ENCODE measurements at regions not wholly inside any gene's neighbourhood (a gene's known extent, or its start where the extent isn't known, plus 50 kb on each side); places are given as distances from the start of the nearest gene placed in this dataset.

DNA sequence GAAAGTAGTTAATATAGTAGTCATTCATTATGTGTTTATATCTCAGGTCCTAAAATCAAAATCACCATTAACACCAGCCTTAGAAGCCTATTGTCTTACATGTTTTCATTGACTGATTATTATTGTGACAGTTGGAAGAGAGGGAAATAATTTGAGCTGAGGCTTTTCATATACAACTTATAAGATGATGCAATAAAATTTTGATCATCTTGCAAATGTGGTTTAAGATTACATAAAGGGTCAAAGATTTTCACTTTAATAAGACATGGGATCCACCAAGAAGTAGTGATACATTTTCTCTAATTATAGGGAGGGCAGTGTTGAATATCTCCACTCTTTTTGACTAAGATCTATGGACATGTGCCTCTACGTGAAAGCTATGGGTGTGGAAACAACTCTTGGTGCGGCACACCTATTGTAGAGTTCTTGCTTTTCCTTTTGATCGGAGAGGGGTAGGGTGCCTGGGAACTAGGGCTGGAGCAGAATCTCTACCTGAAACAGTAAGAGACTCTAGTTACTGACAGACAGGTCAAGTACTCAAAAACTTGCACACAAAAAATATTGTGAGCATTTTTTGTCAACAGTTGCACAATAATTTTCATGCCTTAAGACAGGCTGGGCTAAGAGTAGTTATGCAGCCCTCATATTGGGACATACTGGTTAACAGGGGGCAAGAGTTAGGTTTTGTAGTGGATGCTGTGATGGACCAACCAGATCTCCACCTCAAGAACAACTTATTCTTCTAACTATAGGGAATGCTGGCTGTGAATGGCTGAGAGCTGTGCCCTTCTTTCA is 139.3 kb upstream of the FST start:
- no peak for TF ChIP-seq EZH2phosphoT487 (IDR thresholded peaks at IDR 0.05; ENCODE audit: low read depth)
- TF ChIP-seq, protein P1, sequence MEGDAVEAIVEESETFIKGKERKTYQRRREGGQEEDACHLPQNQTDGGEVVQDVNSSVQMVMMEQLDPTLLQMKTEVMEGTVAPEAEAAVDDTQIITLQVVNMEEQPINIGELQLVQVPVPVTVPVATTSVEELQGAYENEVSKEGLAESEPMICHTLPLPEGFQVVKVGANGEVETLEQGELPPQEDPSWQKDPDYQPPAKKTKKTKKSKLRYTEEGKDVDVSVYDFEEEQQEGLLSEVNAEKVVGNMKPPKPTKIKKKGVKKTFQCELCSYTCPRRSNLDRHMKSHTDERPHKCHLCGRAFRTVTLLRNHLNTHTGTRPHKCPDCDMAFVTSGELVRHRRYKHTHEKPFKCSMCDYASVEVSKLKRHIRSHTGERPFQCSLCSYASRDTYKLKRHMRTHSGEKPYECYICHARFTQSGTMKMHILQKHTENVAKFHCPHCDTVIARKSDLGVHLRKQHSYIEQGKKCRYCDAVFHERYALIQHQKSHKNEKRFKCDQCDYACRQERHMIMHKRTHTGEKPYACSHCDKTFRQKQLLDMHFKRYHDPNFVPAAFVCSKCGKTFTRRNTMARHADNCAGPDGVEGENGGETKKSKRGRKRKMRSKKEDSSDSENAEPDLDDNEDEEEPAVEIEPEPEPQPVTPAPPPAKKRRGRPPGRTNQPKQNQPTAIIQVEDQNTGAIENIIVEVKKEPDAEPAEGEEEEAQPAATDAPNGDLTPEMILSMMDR (IDR thresholded peaks at IDR 0.05; ENCODE audit: low read depth, low read length): no peak
- H3K9me3 ChIP-seq (ENCODE audit: insufficient read depth, low read length): no peaks in the 10 kb centered on the region
- no peak overlapping the region for H3K4me3 ChIP-seq (ENCODE audit: low read length)
- H3K4me1 ChIP-seq (ENCODE audit: low read length): no peaks in the 10 kb centered on the region
- no peak overlapping the region for H2AFZ ChIP-seq (ENCODE audit: low read depth, low read length)
- no peaks in the 10 kb centered on the region for H3K36me3 ChIP-seq (replicated peaks; ENCODE audit: low read depth, low read length)
- no peaks in the 10 kb centered on the region for H4K20me1 ChIP-seq (ENCODE audit: insufficient read depth, low read length)
- H3K27ac ChIP-seq (ENCODE audit: low read length): no peak overlapping the region
- H3K27me3 ChIP-seq (ENCODE audit: low read depth, low read length): no peaks in the 10 kb centered on the region
- no peaks in the 10 kb centered on the region for H3K79me2 ChIP-seq (ENCODE audit: low read length)
- H3K9ac ChIP-seq (ENCODE audit: low read length): no peak overlapping the region
- H3K4me2 ChIP-seq (ENCODE audit: low read length): no peak overlapping the region

DNA sequence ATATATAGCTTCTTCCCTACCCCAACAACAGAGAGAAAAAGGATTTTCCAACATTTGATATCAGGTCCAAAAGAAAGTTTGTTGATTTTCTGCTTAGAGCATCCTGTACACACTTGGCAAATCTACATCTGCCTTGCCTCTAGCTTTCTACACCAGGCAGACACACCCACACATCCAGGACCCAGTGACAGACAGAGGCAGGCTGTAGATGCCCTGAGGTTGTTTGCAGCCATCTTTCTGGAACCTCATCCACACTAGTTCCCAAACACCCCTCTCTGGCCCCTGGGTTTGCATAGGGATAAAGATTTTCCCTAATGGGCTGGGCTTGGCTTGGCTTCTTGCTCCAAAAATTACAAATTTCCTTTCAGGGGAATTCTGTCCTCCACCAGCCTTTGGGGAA is 138.2 kb upstream of the FST start:
- H3K9ac ChIP-seq (ENCODE audit: low read length): no peak overlapping the region
- H4K20me1 ChIP-seq (ENCODE audit: insufficient read depth, low read length): no peaks in the 10 kb centered on the region
- H3K4me2 ChIP-seq (ENCODE audit: low read length): no peak overlapping the region
- no peak overlapping the region for H3K27ac ChIP-seq (ENCODE audit: low read length)
- no peaks in the 10 kb centered on the region for H3K9me3 ChIP-seq (ENCODE audit: insufficient read depth, low read length)
- H3K4me1 ChIP-seq (ENCODE audit: low read length): no peaks in the 10 kb centered on the region
- no peaks in the 10 kb centered on the region for H3K79me2 ChIP-seq (ENCODE audit: low read length)
- no peaks in the 10 kb centered on the region for H3K27me3 ChIP-seq (ENCODE audit: low read depth, low read length)
- no peak overlapping the region for H3K4me3 ChIP-seq (ENCODE audit: low read length)
- no peak overlapping the region for H2AFZ ChIP-seq (ENCODE audit: low read depth, low read length)
- H3K36me3 ChIP-seq (replicated peaks; ENCODE audit: low read depth, low read length): no peaks in the 10 kb centered on the region
- TF ChIP-seq EZH2phosphoT487 (IDR thresholded peaks at IDR 0.05; ENCODE audit: low read depth): no peak

DNA sequence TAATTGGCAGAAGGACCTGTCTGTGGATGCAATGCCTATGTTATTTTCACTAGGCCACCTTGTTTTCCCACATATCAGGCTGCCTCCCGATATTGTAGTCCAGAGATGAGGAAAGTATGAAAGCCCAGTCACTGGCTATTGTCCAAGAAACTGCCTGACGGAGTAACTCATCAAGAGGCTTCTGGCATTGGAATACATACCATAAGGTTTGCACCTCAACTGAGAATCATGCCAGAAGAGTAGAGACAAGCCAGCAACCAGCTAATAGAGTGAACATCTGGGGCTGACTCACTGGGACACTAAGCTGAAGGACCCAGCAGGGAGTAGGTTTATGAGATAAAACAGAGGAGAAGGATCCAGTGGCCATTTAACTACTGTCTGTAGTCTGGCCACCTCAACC is 137.2 kb upstream of the FST start:
- no peak overlapping the region for H3K4me2 ChIP-seq (ENCODE audit: low read length)
- H3K36me3 ChIP-seq (replicated peaks; ENCODE audit: low read depth, low read length): no peaks in the 10 kb centered on the region
- no peak overlapping the region for H2AFZ ChIP-seq (ENCODE audit: low read depth, low read length)
- no peaks in the 10 kb centered on the region for H3K27me3 ChIP-seq (ENCODE audit: low read depth, low read length)
- no peak overlapping the region for H3K4me3 ChIP-seq (ENCODE audit: low read length)
- H3K27ac ChIP-seq (ENCODE audit: low read length): no peak overlapping the region
- no peaks in the 10 kb centered on the region for H4K20me1 ChIP-seq (ENCODE audit: insufficient read depth, low read length)
- no peak overlapping the region for H3K9ac ChIP-seq (ENCODE audit: low read length)
- no peaks in the 10 kb centered on the region for H3K4me1 ChIP-seq (ENCODE audit: low read length)
- H3K79me2 ChIP-seq (ENCODE audit: low read length): no peaks in the 10 kb centered on the region
- TF ChIP-seq EZH2phosphoT487 (IDR thresholded peaks at IDR 0.05; ENCODE audit: low read depth): no peak
- TF ChIP-seq, protein P1 (IDR thresholded peaks at IDR 0.05; ENCODE audit: low read depth, low read length): no peak
- H3K9me3 ChIP-seq (ENCODE audit: insufficient read depth, low read length): no peaks in the 10 kb centered on the region

DNA sequence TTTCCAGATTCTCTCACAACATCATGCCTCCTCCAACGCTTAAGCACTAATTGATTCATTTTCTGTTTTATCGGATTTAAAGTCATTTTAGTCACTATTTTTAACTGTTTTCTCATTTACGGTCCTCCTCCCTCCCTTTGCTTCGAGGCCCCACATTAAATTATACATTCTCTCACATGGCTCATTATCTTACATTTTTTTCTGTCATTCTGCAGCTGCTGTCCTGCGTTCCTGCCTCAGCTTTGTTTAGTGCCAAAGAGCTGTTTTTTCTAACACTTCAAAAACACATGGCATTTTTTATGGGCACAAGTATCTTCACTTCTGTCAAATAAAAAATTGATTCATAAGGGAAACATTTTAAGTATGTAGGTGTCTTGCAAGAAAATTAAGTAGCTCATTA is 130.1 kb upstream of the FST start:
- no peaks in the 10 kb centered on the region for H4K20me1 ChIP-seq (ENCODE audit: insufficient read depth, low read length)
- no peak overlapping the region for H3K27ac ChIP-seq (ENCODE audit: low read length)
- no peaks in the 10 kb centered on the region for H3K9me3 ChIP-seq (ENCODE audit: insufficient read depth, low read length)
- H3K9ac ChIP-seq (ENCODE audit: low read length): no peak overlapping the region
- H2AFZ ChIP-seq (ENCODE audit: low read depth, low read length): no peak overlapping the region
- H3K4me1 ChIP-seq (ENCODE audit: low read length): no peaks in the 10 kb centered on the region
- TF ChIP-seq, protein P1 (IDR thresholded peaks at IDR 0.05; ENCODE audit: low read depth, low read length): no peak
- no peak for TF ChIP-seq EZH2phosphoT487 (IDR thresholded peaks at IDR 0.05; ENCODE audit: low read depth)
- H3K4me2 ChIP-seq (ENCODE audit: low read length): no peak overlapping the region
- H3K79me2 ChIP-seq (ENCODE audit: low read length): no peaks in the 10 kb centered on the region
- no peak overlapping the region for H3K4me3 ChIP-seq (ENCODE audit: low read length)
- no peaks in the 10 kb centered on the region for H3K36me3 ChIP-seq (replicated peaks; ENCODE audit: low read depth, low read length)
- no peaks in the 10 kb centered on the region for H3K27me3 ChIP-seq (ENCODE audit: low read depth, low read length)
